AG09319 (cell line): ENCODE measurements at regions not wholly inside any gene's neighbourhood (a gene's known extent, or its start where the extent isn't known, plus 50 kb on each side); places are given as distances from the start of the nearest gene placed in this dataset.

Experiments
- DNase-seq: peaks from one replicate; pipeline ENCODE4 v3.0.0-alpha.2; 2010; ENCODE audit warnings: low read depth; ENCODE audit errors: extremely low read depth
- CTCF ChIP-seq: IDR thresholded peaks from 2 replicates; pipeline ENCODE4 v1.5.1; 2011; ENCODE audit warnings: low read depth, mild to moderate bottlenecking, inconsistent platforms, low read length, moderate library complexity

GRCh38 chr7:142447762-142448161, 189.9 kb upstream of the PRSS58 start:
- no peak for DNase-seq
- no peak for TF ChIP-seq CTCF

- no peak for DNase-seq
- peak; percentile 12 for TF ChIP-seq CTCF
These were observed 187.3 kb upstream of the PRSS58 start for GRCh38 chr7:142445019-142445686.

- DNase-seq = no peak
- TF ChIP-seq CTCF = no peak
These were observed 185.6 kb upstream of the PRSS58 start for GRCh38 chr7:142443216-142444010.

GRCh38 chr7:142442396-142442795, 184.5 kb upstream of the PRSS58 start:
- DNase-seq = no peak
- TF ChIP-seq CTCF = no peak

GRCh38 chr7:142440906-142441411, 183.1 kb upstream of the PRSS58 start:
- no peak for DNase-seq
- TF ChIP-seq CTCF = no peak

- no peak for TF ChIP-seq CTCF
- no peak for DNase-seq
These were observed 182.5 kb upstream of the PRSS58 start for GRCh38 chr7:142440219-142440905.

- TF ChIP-seq CTCF = no peak
- DNase-seq = no peak
These were observed 181.9 kb upstream of the PRSS58 start for GRCh38 chr7:142439739-142440138.
